Neural crest cell (in vitro differentiated cells): ENCODE measurements at regions not wholly inside any gene's neighbourhood (a gene's known extent, or its start where the extent isn't known, plus 50 kb on each side); places are given as distances from the start of the nearest gene placed in this dataset.

ENCODE experiments used
- DNase-seq: peaks from one replicate; pipeline ENCODE4 v3.0.0; 2021; ENCODE audit warnings: low read depth, mixed read lengths, low spot score
- H3K27ac Mint-ChIP-seq: one replicate; pipeline ENCODE4 v1.8.0; 2021; ENCODE audit warnings: mild to moderate bottlenecking, mixed read lengths; ENCODE audit not compliant: unreplicated experiment
- H3K27me3 Mint-ChIP-seq: 2 replicates; pipeline ENCODE4 v1.8.0; 2021; ENCODE audit warnings: low read depth, mild to moderate bottlenecking, mixed read lengths
- H3K36me3 Mint-ChIP-seq: 2 replicates; pipeline ENCODE4 v1.8.0; 2021; ENCODE audit warnings: low read depth, mild to moderate bottlenecking, mixed read lengths
- H3K4me1 Mint-ChIP-seq: 2 replicates; pipeline ENCODE4 v1.8.0; 2021; ENCODE audit warnings: mixed read lengths
- H3K4me3 Mint-ChIP-seq: one replicate; pipeline ENCODE4 v1.8.0; 2021; ENCODE audit warnings: mild to moderate bottlenecking, mixed read lengths
- H3K9me3 Mint-ChIP-seq: 2 replicates; pipeline ENCODE4 v1.8.0; 2021; ENCODE audit warnings: mixed read lengths
- TF ChIP-seq, protein P1 (sequence below): fragments of 200-600 bp; sonication (generic); conservative IDR thresholded peaks from 2 replicates; pipeline ENCODE4 v1.5.0; 2021; ENCODE audit warnings: antibody characterized with exemption, mild to moderate bottlenecking

DNA sequence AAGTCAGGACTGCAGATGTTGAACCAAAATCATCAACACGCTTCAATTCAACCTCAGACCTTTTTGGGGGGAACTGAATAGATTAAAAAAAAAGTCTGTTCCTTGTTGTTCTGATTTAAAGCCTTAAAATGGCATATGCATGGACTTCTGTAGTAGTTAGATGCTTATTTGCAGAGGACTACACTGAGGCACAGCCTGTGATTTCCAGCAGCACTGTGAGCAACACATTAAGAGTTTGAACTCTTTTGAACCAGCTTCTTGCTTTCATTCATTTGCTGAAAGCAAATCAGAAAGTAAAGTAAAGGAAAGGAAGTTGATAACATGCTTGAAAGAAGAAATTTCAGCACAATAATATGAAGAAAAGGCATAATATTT, 60.7 kb upstream of the DMAC1 start:
- H3K27ac Mint-ChIP-seq: no peak overlapping the region
- peaks cover 11% of the 10 kb centered on the region for H3K4me1 Mint-ChIP-seq
- TF ChIP-seq, protein P1, sequence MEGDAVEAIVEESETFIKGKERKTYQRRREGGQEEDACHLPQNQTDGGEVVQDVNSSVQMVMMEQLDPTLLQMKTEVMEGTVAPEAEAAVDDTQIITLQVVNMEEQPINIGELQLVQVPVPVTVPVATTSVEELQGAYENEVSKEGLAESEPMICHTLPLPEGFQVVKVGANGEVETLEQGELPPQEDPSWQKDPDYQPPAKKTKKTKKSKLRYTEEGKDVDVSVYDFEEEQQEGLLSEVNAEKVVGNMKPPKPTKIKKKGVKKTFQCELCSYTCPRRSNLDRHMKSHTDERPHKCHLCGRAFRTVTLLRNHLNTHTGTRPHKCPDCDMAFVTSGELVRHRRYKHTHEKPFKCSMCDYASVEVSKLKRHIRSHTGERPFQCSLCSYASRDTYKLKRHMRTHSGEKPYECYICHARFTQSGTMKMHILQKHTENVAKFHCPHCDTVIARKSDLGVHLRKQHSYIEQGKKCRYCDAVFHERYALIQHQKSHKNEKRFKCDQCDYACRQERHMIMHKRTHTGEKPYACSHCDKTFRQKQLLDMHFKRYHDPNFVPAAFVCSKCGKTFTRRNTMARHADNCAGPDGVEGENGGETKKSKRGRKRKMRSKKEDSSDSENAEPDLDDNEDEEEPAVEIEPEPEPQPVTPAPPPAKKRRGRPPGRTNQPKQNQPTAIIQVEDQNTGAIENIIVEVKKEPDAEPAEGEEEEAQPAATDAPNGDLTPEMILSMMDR: no peak
- peaks cover 3% of the 10 kb centered on the region for H3K9me3 Mint-ChIP-seq
- H3K36me3 Mint-ChIP-seq: no peaks in the 10 kb centered on the region
- H3K4me3 Mint-ChIP-seq: no peak overlapping the region
- no peak for DNase-seq
- no peaks in the 10 kb centered on the region for H3K27me3 Mint-ChIP-seq

DNA sequence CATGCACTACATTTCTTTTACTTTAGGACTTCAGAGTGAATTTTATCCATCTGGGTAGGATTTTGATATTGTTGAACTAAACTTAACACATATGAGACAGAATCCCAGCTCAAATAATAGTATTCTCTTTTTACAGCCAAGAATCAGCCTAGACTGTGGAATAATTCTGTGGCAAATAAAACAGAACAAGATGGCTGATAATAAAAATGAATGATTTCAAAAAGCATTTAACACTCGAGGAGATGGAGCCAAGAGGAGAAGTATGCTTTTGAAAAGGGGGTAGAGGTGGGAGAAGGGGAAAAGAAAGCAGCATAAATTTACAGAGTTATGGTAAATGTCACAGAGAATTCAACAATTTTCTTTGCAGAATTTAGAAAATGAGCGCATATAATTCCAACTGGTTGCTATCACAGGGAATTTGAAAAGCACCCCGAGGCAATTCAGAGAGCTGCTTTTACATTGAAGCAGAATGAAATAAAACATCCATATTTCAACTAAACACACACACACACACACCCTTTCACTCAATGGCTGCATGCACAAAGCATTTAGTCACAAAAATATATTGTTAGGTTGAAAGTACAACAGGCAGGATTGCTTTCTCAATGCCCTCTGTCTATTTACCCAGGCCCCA, 60.2 kb upstream of the DMAC1 start:
- H3K4me1 Mint-ChIP-seq: peaks cover 11% of the 10 kb centered on the region
- TF ChIP-seq, protein P1: no peak

DNA sequence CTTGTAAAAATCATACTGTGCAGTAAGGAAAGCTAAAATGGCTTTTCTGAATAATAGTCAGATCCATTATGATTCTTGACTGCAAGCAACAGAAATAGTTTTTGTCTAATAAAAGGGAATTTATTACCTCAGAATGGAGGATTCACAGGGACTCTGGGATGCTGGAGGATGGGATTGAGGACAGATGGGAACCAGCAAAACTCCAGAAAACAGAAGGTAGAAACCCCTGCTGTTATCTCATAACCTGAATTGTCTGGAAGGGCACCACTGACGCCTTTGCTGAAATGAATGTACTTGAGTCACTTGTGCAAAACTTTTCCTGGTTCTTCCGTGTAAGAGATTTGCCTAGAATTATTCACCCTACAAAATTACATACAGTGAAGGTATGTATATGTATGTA, 58.6 kb upstream of the DMAC1 start:
- no peak for DNase-seq
- Mint-ChIP-seq H3K9me3 (peaks cover 6% of the 10 kb centered on the region), H3K4me3 (no peak overlapping the region), H3K27me3 (no peaks in the 10 kb centered on the region), H3K36me3 (no peaks in the 10 kb centered on the region), H3K27ac (no peak overlapping the region), H3K4me1 (peaks cover 11% of the 10 kb centered on the region)
- TF ChIP-seq, protein P1: no peak

More for the DNA sequence above, 60.2 kb upstream of the DMAC1 start:
- H3K27me3 Mint-ChIP-seq: no peaks in the 10 kb centered on the region
- H3K27ac Mint-ChIP-seq: no peak overlapping the region
- no peaks in the 10 kb centered on the region for H3K36me3 Mint-ChIP-seq
- peaks cover 3% of the 10 kb centered on the region for H3K9me3 Mint-ChIP-seq
- DNase-seq: no peak
- no peak overlapping the region for H3K4me3 Mint-ChIP-seq

DNA sequence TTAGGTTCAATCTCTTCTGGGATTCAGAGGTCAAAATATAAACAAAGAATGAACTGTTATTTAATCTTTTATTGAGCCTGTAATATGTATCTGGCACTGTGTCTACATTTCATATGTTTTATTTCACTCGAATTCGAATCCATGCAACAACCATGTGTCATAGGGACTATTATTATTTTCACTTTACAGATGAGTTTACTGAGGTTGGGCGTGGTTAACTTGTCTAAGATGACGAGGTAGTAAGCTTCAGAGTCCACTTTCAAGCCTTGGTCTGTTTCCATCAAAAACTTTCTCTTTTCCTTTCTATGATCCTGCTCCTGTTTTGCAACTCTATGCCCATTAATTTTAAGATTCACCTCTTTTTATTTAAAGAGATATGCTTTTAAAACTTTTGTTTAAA, 55.2 kb upstream of the DMAC1 start:
- Mint-ChIP-seq H3K36me3 (no peaks in the 10 kb centered on the region), H3K27ac (no peak overlapping the region), H3K4me3 (no peak overlapping the region), H3K27me3 (no peaks in the 10 kb centered on the region), H3K9me3 (peaks cover 7% of the 10 kb centered on the region), H3K4me1 (peaks cover 2% of the 10 kb centered on the region)
- TF ChIP-seq, protein P1: no peak
- no peak for DNase-seq
